ENCODE measurements at regions not wholly inside any gene's neighbourhood (a gene's known extent, or its start where the extent isn't known, plus 50 kb on each side); places are given as distances from the start of the nearest gene placed in this dataset.

- TF ChIP-seq CTCF (IDR thresholded peaks at IDR 0.05) (no peak), POLR2A (IDR thresholded peaks at IDR 0.05) (no peak), EP300 (IDR thresholded peaks at IDR 0.05) (no peak)
These were observed 150.3 kb downstream of the PCDH7 start for GRCh38 chr4:30870513-30870912.
